H1 (cell line): ENCODE measurements at regions not wholly inside any gene's neighbourhood (a gene's known extent, or its start where the extent isn't known, plus 50 kb on each side); places are given as distances from the start of the nearest gene placed in this dataset.

Experiments
- ASH2L ChIP-seq: fragments of 200-600, 300-600 bp; sonication (generic); IDR thresholded peaks from one replicate; pipeline ENCODE4 v1.7.1; 2017; ENCODE audit warnings: low read length
- ATF2 ChIP-seq: IDR thresholded peaks from 2 replicates; pipeline ENCODE4 v1.6.1; 2012; ENCODE audit warnings: low read length, inconsistent platforms
- FOSL1 ChIP-seq: IDR thresholded peaks from 2 replicates; pipeline ENCODE4 v1.6.1; 2011; ENCODE audit warnings: mild to moderate bottlenecking, low read depth, low read length, moderate library complexity; ENCODE audit not compliant: insufficient read depth
- KDM1A ChIP-seq: fragments of 200-600, 300-600 bp; sonication (generic); IDR thresholded peaks from 2 replicates; pipeline ENCODE4 v1.7.1; 2016; ENCODE audit warnings: mild to moderate bottlenecking, low read length, borderline replicate concordance
- MAFK ChIP-seq: IDR thresholded peaks from 2 replicates; pipeline ENCODE4 v1.6.1; 2012; ENCODE audit warnings: low read depth, mild to moderate bottlenecking, improper control_type of control experiment, low read length
- POLR2A ChIP-seq, 2 experiments: IDR thresholded peaks; 1 replicate in 1 of 2; 2 replicates in 1 of 2; pipeline ENCODE4 v1.6.1; 2011; ENCODE audit warnings: low read depth in 2 of 2, low read length in 2 of 2, mild to moderate bottlenecking in 2 of 2; ENCODE audit errors: control extremely low read depth in 1 of 2
- POLR2AphosphoS5 ChIP-seq: IDR thresholded peaks from 2 replicates; pipeline ENCODE4 v1.6.1; 2011; ENCODE audit warnings: low read depth, low read length
- TAF1 ChIP-seq: IDR thresholded peaks from 2 replicates; pipeline ENCODE4 v1.6.1; 2011; ENCODE audit warnings: mild to moderate bottlenecking, low read depth, low read length
- TBP ChIP-seq: IDR thresholded peaks from 2 replicates; pipeline ENCODE4 v1.6.1; 2011; ENCODE audit warnings: low read depth, low read length, improper control_type of control experiment
- ZNF274 ChIP-seq: IDR thresholded peaks from 2 replicates; pipeline ENCODE4 v1.7.0; 2012; ENCODE audit warnings: low read length, borderline replicate concordance; ENCODE audit errors: extremely low read depth
- TF ChIP-seq, protein P1 (sequence below), 3 experiments: IDR thresholded peaks; 1 replicate in 2 of 3; 2 replicates in 1 of 3; pipeline versions ENCODE4 v1.5.1 to v1.6.1; 2011; ENCODE audit warnings: low read length in 3 of 3, mild to moderate bottlenecking in 3 of 3, inconsistent platforms in 2 of 3, low read depth in 1 of 3, moderate library complexity in 1 of 3; ENCODE audit not compliant: insufficient read depth in 1 of 3; ENCODE audit errors: control extremely low read depth in 1 of 3

- no peak for TF ChIP-seq ASH2L
- TF ChIP-seq ATF2, result no peak
- TF ChIP-seq, protein P1, sequence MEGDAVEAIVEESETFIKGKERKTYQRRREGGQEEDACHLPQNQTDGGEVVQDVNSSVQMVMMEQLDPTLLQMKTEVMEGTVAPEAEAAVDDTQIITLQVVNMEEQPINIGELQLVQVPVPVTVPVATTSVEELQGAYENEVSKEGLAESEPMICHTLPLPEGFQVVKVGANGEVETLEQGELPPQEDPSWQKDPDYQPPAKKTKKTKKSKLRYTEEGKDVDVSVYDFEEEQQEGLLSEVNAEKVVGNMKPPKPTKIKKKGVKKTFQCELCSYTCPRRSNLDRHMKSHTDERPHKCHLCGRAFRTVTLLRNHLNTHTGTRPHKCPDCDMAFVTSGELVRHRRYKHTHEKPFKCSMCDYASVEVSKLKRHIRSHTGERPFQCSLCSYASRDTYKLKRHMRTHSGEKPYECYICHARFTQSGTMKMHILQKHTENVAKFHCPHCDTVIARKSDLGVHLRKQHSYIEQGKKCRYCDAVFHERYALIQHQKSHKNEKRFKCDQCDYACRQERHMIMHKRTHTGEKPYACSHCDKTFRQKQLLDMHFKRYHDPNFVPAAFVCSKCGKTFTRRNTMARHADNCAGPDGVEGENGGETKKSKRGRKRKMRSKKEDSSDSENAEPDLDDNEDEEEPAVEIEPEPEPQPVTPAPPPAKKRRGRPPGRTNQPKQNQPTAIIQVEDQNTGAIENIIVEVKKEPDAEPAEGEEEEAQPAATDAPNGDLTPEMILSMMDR (IDR thresholded peaks at IDR 0.05; ENCODE audit: control extremely low read depth in 1 of 3, insufficient read depth in 1 of 3, low read depth in 1 of 3, low read length in 3 of 3), result no peak
- TF ChIP-seq ZNF274, result no peak
- no peak for TF ChIP-seq TAF1
- TF ChIP-seq POLR2A (IDR thresholded peaks at IDR 0.05; ENCODE audit: control extremely low read depth in 1 of 2, low read depth in 2 of 2, low read length in 2 of 2), result no peak
- TF ChIP-seq MAFK, result no peak
- TF ChIP-seq POLR2AphosphoS5, result no peak
- TF ChIP-seq TBP, result no peak
- no peak for TF ChIP-seq FOSL1
- no peak for TF ChIP-seq KDM1A
These were observed 700.4 kb downstream of the OTOL1 start for GRCh38 chr3:162196964-162197363.
